ENCODE measurements at regions not wholly inside any gene's neighbourhood (a gene's known extent, or its start where the extent isn't known, plus 50 kb on each side); places are given as distances from the start of the nearest gene placed in this dataset.

DNA sequence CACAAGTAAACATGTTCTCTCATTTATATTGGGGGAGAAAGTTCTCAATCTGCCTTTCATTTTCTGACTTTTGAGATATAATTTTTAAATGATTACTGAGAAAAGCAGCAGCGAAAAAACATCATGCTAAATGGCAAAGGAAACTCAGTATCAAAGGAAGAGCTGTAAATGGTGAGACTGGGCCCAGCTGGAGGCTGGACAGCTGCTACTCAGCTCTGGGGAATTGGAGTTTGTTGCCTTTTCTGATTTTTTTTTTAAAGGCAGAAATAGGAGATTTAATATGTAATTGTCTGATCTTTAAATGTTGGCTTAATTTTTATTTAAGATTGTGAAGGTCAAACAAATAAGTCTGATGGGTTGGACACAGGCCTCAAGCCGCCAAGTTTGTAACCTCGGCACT lies 137.1 kb upstream of the TACR1 start:
- TF ChIP-seq, protein P1, sequence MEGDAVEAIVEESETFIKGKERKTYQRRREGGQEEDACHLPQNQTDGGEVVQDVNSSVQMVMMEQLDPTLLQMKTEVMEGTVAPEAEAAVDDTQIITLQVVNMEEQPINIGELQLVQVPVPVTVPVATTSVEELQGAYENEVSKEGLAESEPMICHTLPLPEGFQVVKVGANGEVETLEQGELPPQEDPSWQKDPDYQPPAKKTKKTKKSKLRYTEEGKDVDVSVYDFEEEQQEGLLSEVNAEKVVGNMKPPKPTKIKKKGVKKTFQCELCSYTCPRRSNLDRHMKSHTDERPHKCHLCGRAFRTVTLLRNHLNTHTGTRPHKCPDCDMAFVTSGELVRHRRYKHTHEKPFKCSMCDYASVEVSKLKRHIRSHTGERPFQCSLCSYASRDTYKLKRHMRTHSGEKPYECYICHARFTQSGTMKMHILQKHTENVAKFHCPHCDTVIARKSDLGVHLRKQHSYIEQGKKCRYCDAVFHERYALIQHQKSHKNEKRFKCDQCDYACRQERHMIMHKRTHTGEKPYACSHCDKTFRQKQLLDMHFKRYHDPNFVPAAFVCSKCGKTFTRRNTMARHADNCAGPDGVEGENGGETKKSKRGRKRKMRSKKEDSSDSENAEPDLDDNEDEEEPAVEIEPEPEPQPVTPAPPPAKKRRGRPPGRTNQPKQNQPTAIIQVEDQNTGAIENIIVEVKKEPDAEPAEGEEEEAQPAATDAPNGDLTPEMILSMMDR (IDR thresholded peaks at IDR 0.05; ENCODE audit: low read depth, low read length), result no peak
- TF ChIP-seq POLR2A (IDR thresholded peaks at IDR 0.05; ENCODE audit: extremely low read depth, insufficient read length), result no peak
- no peak for TF ChIP-seq MYC (IDR thresholded peaks at IDR 0.05; ENCODE audit: low read depth, low read length)
- TF ChIP-seq, protein P2, sequence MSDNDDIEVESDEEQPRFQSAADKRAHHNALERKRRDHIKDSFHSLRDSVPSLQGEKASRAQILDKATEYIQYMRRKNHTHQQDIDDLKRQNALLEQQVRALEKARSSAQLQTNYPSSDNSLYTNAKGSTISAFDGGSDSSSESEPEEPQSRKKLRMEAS (IDR thresholded peaks at IDR 0.05; ENCODE audit: low read depth, low read length), result no peak
